ENCODE measurements at regions not wholly inside any gene's neighbourhood (a gene's known extent, or its start where the extent isn't known, plus 50 kb on each side); places are given as distances from the start of the nearest gene placed in this dataset.

- Histone ChIP-seq H3K27me3 (ENCODE audit: insufficient read depth, poor library complexity, severe bottlenecking) (no peaks in the 10 kb centered on the region), H3K4me3 (replicated peaks; ENCODE audit: insufficient read depth, low read length) (no peak overlapping the region), H3K27ac (replicated peaks) (no peak overlapping the region)
- no peak for TF ChIP-seq CTCF (IDR thresholded peaks at IDR 0.05; ENCODE audit: insufficient read depth, low read length)
- no peak for TF ChIP-seq SPI1 (IDR thresholded peaks at IDR 0.05; ENCODE audit: borderline replicate concordance, low read depth)
- TF ChIP-seq REST (IDR thresholded peaks at IDR 0.05; ENCODE audit: insufficient replicate concordance, low read depth), result no peak
- no peak for TF ChIP-seq POLR2AphosphoS5 (IDR thresholded peaks at IDR 0.05; ENCODE audit: low read depth)
- TF ChIP-seq GABPA (IDR thresholded peaks at IDR 0.05; ENCODE audit: low read depth), result no peak
- DNase-seq (ENCODE audit: low read depth in 1 of 2, low spot score in 1 of 2), result no peak
Measured at GRCh38 chr3:64935971-64936370, 248.2 kb upstream of the ADAMTS9 start.

GRCh38 chr3:64932666-64933342 is 245.0 kb upstream of the ADAMTS9 start:
- H3K27ac ChIP-seq (replicated peaks), result no peak overlapping the region
- no peak overlapping the region for H3K4me3 ChIP-seq (replicated peaks; ENCODE audit: insufficient read depth, low read length)
- TF ChIP-seq POLR2AphosphoS5 (IDR thresholded peaks at IDR 0.05; ENCODE audit: low read depth) (no peak), CTCF (IDR thresholded peaks at IDR 0.05; ENCODE audit: insufficient read depth, low read length) (no peak), REST (IDR thresholded peaks at IDR 0.05; ENCODE audit: insufficient replicate concordance, low read depth) (no peak), GABPA (IDR thresholded peaks at IDR 0.05; ENCODE audit: low read depth) (no peak), SPI1 (IDR thresholded peaks at IDR 0.05; ENCODE audit: borderline replicate concordance, low read depth) (no peak)
- H3K27me3 ChIP-seq (ENCODE audit: insufficient read depth, poor library complexity, severe bottlenecking), result no peaks in the 10 kb centered on the region
- no peak for DNase-seq (ENCODE audit: low read depth in 1 of 2, low spot score in 1 of 2)

- H3K27ac ChIP-seq (replicated peaks), result no peak overlapping the region
- no peak overlapping the region for H3K4me3 ChIP-seq (replicated peaks; ENCODE audit: insufficient read depth, low read length)
- no peaks in the 10 kb centered on the region for H3K27me3 ChIP-seq (ENCODE audit: insufficient read depth, poor library complexity, severe bottlenecking)
- no peak for DNase-seq (ENCODE audit: low read depth in 1 of 2, low spot score in 1 of 2)
- TF ChIP-seq GABPA (IDR thresholded peaks at IDR 0.05; ENCODE audit: low read depth), result no peak
- TF ChIP-seq POLR2AphosphoS5 (IDR thresholded peaks at IDR 0.05; ENCODE audit: low read depth), result no peak
- no peak for TF ChIP-seq SPI1 (IDR thresholded peaks at IDR 0.05; ENCODE audit: borderline replicate concordance, low read depth)
- no peak for TF ChIP-seq REST (IDR thresholded peaks at IDR 0.05; ENCODE audit: insufficient replicate concordance, low read depth)
- TF ChIP-seq CTCF (IDR thresholded peaks at IDR 0.05; ENCODE audit: insufficient read depth, low read length), result no peak
Measured at GRCh38 chr3:64932016-64932518, 244.3 kb upstream of the ADAMTS9 start.

All from HL-60 (cell line).